ENCODE measurements at regions not wholly inside any gene's neighbourhood (a gene's known extent, or its start where the extent isn't known, plus 50 kb on each side); places are given as distances from the start of the nearest gene placed in this dataset.
"Not testable (repeated sequence)": the region's sequence is repeated elsewhere in the genome, so short reads cannot be mapped to it uniquely, and the experiment has no call there.

- DNase-seq = no peak
These were observed 279.2 kb upstream of the FGF16 start for GRCh38 chrX:77167993-77168392.

- no peak for DNase-seq
These were observed 272.3 kb upstream of the FGF16 start for GRCh38 chrX:77174680-77175519.

GRCh38 chrX:77200663-77201062, 246.5 kb upstream of the FGF16 start:
- DNase-seq = no peak

- DNase-seq = no peak
These were observed 224.1 kb upstream of the FGF16 start for GRCh38 chrX:77223046-77223445.

GRCh38 chrX:77264490-77264889, 182.7 kb upstream of the FGF16 start:
- no peak for DNase-seq

GRCh38 chrX:77275392-77275791, 171.8 kb upstream of the FGF16 start:
- DNase-seq = no peak

- DNase-seq = no peak
These were observed 170.4 kb upstream of the FGF16 start for GRCh38 chrX:77276742-77277141.

- DNase-seq = no peak
These were observed 169.3 kb upstream of the FGF16 start for GRCh38 chrX:77277911-77278310.

GRCh38 chrX:77279373-77279772, 167.8 kb upstream of the FGF16 start:
- not testable (repeated sequence) for DNase-seq

GRCh38 chrX:77293331-77293995, 153.7 kb upstream of the FGF16 start:
- DNase-seq = no peak

GRCh38 chrX:77298296-77298695, 148.9 kb upstream of the FGF16 start:
- DNase-seq = no peak

GRCh38 chrX:77298790-77299189, 148.4 kb upstream of the FGF16 start:
- DNase-seq = no peak

- no peak for DNase-seq
These were observed 147.6 kb upstream of the FGF16 start for GRCh38 chrX:77299549-77299948.

- DNase-seq = no peak
These were observed 105.2 kb upstream of the FGF16 start for GRCh38 chrX:77342004-77342403.

- DNase-seq = no peak
These were observed 100.3 kb upstream of the FGF16 start for GRCh38 chrX:77346859-77347258.

- no peak for DNase-seq
These were observed 99.6 kb upstream of the FGF16 start for GRCh38 chrX:77347572-77347971.

- no peak for DNase-seq
These were observed 57.3 kb upstream of the FGF16 start for GRCh38 chrX:77389891-77390290.

- not testable (repeated sequence) for DNase-seq
These were observed 56.8 kb upstream of the FGF16 start for GRCh38 chrX:77390365-77390764.

- no peak for DNase-seq
These were observed 50.4 kb upstream of the FGF16 start for GRCh38 chrX:77396781-77397180.

All from NCI-H1417 (cell line).